OCI-LY3 (cell line): ENCODE measurements at regions not wholly inside any gene's neighbourhood (a gene's known extent, or its start where the extent isn't known, plus 50 kb on each side); places are given as distances from the start of the nearest gene placed in this dataset.
A peak's percentile ranks its signal among the peaks of the same experiment; 100 is the strongest.
"Not testable (repeated sequence)": the region's sequence is repeated elsewhere in the genome, so short reads cannot be mapped to it uniquely, and the experiment has no call there.

Experiments
- H2AFZ ChIP-seq: fragments of 200-600, 300-600 bp; shearing (Covaris generic); 2 replicates; pipeline ENCODE4 v1.6.0; 2014; ENCODE audit warnings: antibody characterized with exemption, low read depth, low read length
- H3K27ac ChIP-seq: fragments of 200-600, 300-600 bp; sonication (generic); 2 replicates; pipeline ENCODE4 v1.5.1; 2014; ENCODE audit warnings: mild to moderate bottlenecking, low read length, moderate library complexity, mixed read lengths
- H3K27me3 ChIP-seq: fragments of 200-600, 300-600 bp; sonication (generic); 2 replicates; pipeline ENCODE4 v1.6.1; 2014; ENCODE audit warnings: low read depth, low read length, mixed read lengths
- H3K36me3 ChIP-seq: fragments of 200-600, 300-600 bp; sonication (generic); replicated peaks from 2 replicates; pipeline ENCODE3; 2014; ENCODE audit warnings: low read depth, low read length, mixed read lengths
- H3K4me1 ChIP-seq: fragments of 300-600, 200-600 bp; sonication (generic); 2 replicates; pipeline ENCODE4 v1.6.1; 2014; ENCODE audit warnings: low read length, mixed read lengths
- H3K4me2 ChIP-seq: fragments of 200-600, 300-600 bp; sonication (generic); 2 replicates; pipeline ENCODE4 v1.6.1; 2014; ENCODE audit warnings: low read length, mixed read lengths
- H3K4me3 ChIP-seq: fragments of 300-600, 200-600 bp; sonication (generic); 2 replicates; pipeline ENCODE4 v1.5.1; 2014; ENCODE audit warnings: antibody characterized with exemption, mild to moderate bottlenecking, low read length, moderate library complexity
- H3K79me2 ChIP-seq: fragments of 300-600, 200-600 bp; shearing (Covaris generic); 2 replicates; pipeline ENCODE4 v1.6.1; 2014; ENCODE audit warnings: mild to moderate bottlenecking, low read length, mixed read lengths
- H3K9ac ChIP-seq: fragments of 300-600, 200-600 bp; shearing (Covaris generic); 2 replicates; pipeline ENCODE4 v1.6.0; 2014; ENCODE audit warnings: mild to moderate bottlenecking, low read length, moderate library complexity
- H3K9me3 ChIP-seq: fragments of 200-600, 300-600 bp; shearing (Covaris generic); 2 replicates; pipeline ENCODE4 v1.6.1; 2014; ENCODE audit warnings: low read length, mixed read lengths; ENCODE audit not compliant: insufficient read depth
- H4K20me1 ChIP-seq: fragments of 200-600, 300-600 bp; sonication (generic); 2 replicates; pipeline ENCODE4 v1.6.1; 2016; ENCODE audit warnings: low read length, mixed read lengths; ENCODE audit not compliant: insufficient read depth
- CTCF ChIP-seq: fragments of 200-600, 300-600 bp; sonication (generic); IDR thresholded peaks from 2 replicates; pipeline ENCODE4 v1.5.1; 2014; ENCODE audit warnings: antibody characterized with exemption, low read length, low read depth
- EZH2phosphoT487 ChIP-seq: fragments of 200-600 bp; shearing (Covaris generic); IDR thresholded peaks from 2 replicates; pipeline ENCODE4 v1.6.1; 2018; ENCODE audit warnings: antibody characterized with exemption, mixed run types, low read depth

GRCh38 chr3:5606884-5607472, 419.5 kb downstream of the EDEM1 start:
- peaks cover under 1% of the 10 kb centered on the region for H3K36me3 ChIP-seq

DNA sequence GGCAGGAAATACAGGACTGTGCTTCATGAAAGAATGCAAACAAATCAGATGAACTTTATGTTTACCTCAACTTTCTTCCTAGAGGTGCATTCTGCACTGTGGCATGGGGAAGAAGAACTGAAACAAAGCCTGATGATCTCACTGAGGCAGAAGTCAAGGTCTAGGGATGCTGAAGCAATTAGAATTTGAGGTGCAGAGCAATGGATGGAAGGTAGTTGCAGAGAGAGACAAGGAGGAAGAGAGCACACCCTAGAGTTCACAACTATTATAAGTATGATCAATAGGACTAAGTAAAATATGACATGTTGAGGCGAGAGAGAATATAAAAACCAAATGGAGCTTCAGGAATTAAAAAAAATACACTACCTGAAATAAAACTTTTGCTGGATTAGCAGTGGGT, 420.1 kb downstream of the EDEM1 start:
- no peak overlapping the region for H3K27ac ChIP-seq
- H4K20me1 ChIP-seq = no peaks in the 10 kb centered on the region
- no peak overlapping the region for H3K9ac ChIP-seq
- no peak overlapping the region; the same call in 1 of the 2 replicates for H3K4me2 ChIP-seq
- H2AFZ ChIP-seq = no peak overlapping the region
- no peaks in the 10 kb centered on the region for H3K79me2 ChIP-seq
- no peaks in the 10 kb centered on the region for H3K36me3 ChIP-seq
- peak; percentile 31 for TF ChIP-seq CTCF
- TF ChIP-seq EZH2phosphoT487 = no peak
- no peak overlapping the region for H3K4me3 ChIP-seq
- H3K27me3 ChIP-seq = peaks cover 46% of the 10 kb centered on the region
- H3K9me3 ChIP-seq = peaks cover 6% of the 10 kb centered on the region; the same call in 1 of the 2 replicates
- peaks cover 33% of the 10 kb centered on the region for H3K4me1 ChIP-seq

More at GRCh38 chr3:5606884-5607472, 419.5 kb downstream of the EDEM1 start:
- Histone ChIP-seq H3K27me3 (peaks cover 45% of the 10 kb centered on the region), H2AFZ (no peak overlapping the region), H3K4me3 (no peak overlapping the region), H3K4me2 (no peak overlapping the region; the same call in 1 of the 2 replicates), H4K20me1 (no peaks in the 10 kb centered on the region), H3K79me2 (no peaks in the 10 kb centered on the region), H3K9ac (no peak overlapping the region), H3K4me1 (peaks cover 33% of the 10 kb centered on the region), H3K27ac (no peak overlapping the region), H3K9me3 (peaks cover 7% of the 10 kb centered on the region; the same call in 1 of the 2 replicates)
- TF ChIP-seq EZH2phosphoT487 (no peak), CTCF (no peak)

- not testable (repeated sequence) for H3K79me2 ChIP-seq, H3K4me3 ChIP-seq, H3K4me2 ChIP-seq, H4K20me1 ChIP-seq, H3K36me3 ChIP-seq, H2AFZ ChIP-seq, H3K27ac ChIP-seq, H3K9ac ChIP-seq, H3K9me3 ChIP-seq
- H3K4me1 ChIP-seq = peaks cover 33% of the 10 kb centered on the region
- peaks cover 47% of the 10 kb centered on the region for H3K27me3 ChIP-seq
Observed at GRCh38 chr3:5608971-5609370, 421.5 kb downstream of the EDEM1 start.

DNA sequence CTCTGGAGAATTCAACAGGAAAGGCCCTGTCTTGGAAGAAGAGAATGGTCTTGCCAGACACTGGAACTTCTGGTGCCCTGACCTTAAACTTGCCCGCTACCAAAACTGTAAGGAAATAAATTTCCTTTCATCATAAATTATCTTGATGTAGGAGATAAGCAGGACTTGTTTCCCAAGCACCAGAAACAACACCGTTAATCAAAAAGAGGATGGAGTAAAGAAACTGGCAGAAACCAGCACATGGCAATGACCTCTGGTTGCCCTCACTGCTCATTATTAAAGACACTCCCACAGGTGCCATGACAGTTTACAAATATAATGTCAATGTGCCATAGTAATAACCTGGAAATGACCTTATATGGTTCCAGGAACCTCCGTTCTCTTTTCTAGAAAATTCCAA, 426.1 kb downstream of the EDEM1 start:
- TF ChIP-seq EZH2phosphoT487 (no peak), CTCF (no peak)
- peaks cover 20% of the 10 kb centered on the region for H3K4me1 ChIP-seq
- peaks cover 3% of the 10 kb centered on the region; the same call in 1 of the 2 replicates for H4K20me1 ChIP-seq
- no peak overlapping the region for H3K4me3 ChIP-seq
- H3K79me2 ChIP-seq = no peaks in the 10 kb centered on the region
- H3K9me3 ChIP-seq = no peaks in the 10 kb centered on the region
- H3K4me2 ChIP-seq = no peak overlapping the region
- no peak overlapping the region for H3K9ac ChIP-seq
- no peak overlapping the region for H3K27ac ChIP-seq
- H3K36me3 ChIP-seq = no peaks in the 10 kb centered on the region
- peaks cover 68% of the 10 kb centered on the region for H3K27me3 ChIP-seq
- H2AFZ ChIP-seq = no peak overlapping the region
